HTERT RPE-1 (cell line): ENCODE measurements at regions not wholly inside any gene's neighbourhood (a gene's known extent, or its start where the extent isn't known, plus 50 kb on each side); places are given as distances from the start of the nearest gene placed in this dataset.

ENCODE experiments used
- in situ Hi-C: fragments of 300-500 bp; cut with MboI; formaldehyde crosslinking; loops from 4 replicates; pipeline ENCODE4 v1.14.3; 2020; ENCODE audit warnings: low sequenced_read_pairs

DNA sequence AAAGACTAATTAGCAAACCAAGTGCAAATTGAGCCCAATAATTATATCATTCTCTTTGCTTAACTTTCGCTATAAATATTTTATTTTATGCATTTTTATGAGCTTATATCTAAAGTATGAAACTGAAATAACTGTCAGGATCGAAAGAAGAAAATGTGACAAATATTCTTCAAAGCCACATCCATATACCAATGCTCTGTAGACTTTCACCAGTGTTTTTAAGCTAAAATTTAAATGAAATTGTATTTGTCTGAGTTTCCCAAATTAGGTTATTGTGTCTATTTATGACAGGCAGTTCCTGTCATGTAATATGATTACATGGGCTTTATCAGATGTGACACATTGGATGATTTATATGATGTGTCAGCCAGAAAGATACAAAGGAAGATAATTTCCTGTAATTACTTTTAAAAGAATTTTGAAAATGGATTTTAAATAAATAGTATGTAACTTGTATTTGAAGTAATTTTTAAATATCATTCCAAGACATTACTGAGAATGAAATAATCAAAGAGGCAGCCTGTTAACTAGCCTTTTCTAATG is 317.9 kb upstream of the KLF6 start:
- in situ Hi-C loops = no loop called here

DNA sequence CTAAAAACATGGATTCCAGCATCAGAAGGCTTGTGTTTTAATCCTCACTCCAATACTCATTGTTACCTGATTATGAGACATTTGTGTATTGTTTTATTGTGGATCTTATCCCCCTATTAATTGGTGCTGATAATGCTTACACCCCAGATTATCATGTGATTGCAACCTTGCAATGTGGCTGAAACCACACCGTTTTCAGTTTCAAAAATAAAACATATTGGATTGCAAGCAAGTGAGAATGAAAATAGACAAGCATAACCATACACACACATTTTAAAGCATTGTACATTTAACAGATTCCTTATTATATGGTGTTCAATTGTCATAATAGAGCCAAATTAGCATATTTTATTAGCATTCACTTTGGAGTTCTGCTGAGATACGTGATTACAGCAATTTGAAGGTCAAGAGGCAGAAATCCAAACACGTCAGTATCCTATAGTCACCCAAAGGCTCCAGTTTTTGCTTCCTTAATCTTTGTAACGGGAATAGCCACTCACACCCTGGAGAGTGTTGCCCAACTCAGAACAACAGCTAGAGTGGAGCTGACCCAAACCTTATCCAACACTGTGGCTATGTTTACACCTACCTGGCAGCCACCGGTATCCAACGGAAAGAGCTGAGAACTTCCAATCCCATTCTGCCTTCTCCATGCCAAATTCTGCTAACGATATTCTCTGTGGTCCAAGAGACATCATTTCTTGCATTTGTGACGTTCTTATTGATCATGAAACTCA is 317.1 kb upstream of the KLF6 start:
- in situ Hi-C loops = no loop called here

DNA sequence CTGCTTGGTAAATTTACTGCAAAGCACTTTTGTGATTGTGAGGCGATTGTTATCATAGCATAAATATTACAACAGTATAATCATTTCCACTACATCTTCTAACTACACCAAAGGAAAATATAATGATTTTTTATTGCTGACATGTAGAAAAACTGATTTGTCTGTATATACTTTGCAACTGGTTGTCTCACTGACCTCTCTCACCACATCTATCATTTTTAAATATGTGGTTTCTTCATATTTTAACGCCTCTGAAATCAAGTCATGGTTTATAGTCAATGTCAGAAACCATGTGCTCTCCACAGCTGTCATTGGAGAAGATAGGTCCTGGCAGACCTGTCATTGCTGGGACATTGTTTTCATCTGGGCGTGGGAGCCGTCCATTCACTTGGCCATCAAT is 315.4 kb upstream of the KLF6 start:
- in situ Hi-C loops = no loop called here

GRCh38 chr10:4099202-4099601 is 314.2 kb upstream of the KLF6 start:
- in situ Hi-C loops = no loop called here

DNA sequence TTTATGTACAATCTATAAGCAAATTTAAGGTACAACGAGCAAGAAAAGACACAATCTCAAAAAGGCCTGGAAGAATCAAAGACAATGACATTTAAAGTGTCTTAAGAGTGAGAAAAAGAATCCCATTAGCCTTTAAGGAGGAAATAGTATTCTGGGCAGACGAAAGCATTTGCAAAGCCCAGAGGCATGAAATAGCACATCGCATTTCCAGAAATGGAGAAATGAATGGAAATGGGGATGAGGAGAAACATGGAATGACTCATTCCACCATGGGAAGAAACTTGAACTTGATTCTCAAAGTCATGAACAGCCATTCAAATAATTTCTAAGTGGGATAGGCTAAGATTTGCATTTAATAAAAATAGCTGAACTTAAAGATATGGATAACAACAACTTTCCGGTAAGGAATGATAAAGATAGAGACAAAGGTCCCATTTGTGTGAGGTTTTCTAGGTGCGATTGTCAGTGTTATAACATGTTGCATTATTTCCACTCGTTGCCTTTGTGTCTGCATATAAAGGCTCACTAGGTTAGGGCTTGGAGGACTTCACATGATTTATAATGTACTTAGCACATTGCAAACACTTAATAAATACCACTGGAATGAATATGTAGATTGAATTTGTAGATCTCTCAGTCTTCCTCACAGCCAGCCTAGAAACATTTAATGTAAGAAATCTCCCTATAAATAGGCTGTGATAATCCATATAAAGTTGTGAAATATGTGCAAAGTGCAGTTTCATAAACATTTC is 310.3 kb upstream of the KLF6 start:
- in situ Hi-C loops = no loop called here

DNA sequence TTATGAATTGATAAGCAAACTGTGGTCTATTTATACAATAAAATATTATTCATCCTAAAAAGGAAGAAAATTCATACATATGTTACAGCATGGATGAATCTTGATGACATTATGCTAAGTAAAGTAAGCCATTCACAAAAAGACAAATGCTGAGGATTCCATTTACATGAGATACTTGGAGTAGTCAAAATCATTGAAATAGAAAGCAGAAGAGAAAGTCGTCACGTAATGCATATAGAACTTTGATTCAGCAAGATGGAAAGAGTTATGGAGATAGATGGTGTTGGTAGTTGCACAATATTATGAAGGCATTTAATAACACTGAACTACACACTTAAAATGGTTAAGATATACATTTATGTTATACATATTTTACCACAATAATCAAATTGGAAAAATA is 309.7 kb upstream of the KLF6 start:
- in situ Hi-C loops = no loop called here

DNA sequence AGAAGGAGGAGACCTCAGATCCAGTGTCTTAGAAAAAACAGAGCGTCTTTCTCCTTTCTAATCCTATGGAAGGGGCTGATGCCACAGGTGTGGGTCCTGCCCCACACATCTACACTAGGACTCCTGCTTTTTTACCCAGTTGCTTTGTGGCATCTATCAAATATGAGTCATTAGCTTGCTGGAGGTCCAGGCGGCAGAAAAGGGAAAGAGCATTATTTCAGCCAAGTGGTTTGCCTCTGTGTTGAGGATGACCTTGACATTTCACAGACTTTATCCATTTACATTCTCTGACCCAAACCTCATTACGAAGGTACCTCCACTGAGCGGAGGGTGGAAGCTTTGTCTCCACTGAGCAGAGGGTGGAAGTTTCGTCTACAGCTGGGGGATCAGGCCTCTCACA is 308.4 kb upstream of the KLF6 start:
- in situ Hi-C loops = no loop called here

GRCh38 chr10:4088354-4089066 is 303.5 kb upstream of the KLF6 start:
- in situ Hi-C loops = no loop called here

DNA sequence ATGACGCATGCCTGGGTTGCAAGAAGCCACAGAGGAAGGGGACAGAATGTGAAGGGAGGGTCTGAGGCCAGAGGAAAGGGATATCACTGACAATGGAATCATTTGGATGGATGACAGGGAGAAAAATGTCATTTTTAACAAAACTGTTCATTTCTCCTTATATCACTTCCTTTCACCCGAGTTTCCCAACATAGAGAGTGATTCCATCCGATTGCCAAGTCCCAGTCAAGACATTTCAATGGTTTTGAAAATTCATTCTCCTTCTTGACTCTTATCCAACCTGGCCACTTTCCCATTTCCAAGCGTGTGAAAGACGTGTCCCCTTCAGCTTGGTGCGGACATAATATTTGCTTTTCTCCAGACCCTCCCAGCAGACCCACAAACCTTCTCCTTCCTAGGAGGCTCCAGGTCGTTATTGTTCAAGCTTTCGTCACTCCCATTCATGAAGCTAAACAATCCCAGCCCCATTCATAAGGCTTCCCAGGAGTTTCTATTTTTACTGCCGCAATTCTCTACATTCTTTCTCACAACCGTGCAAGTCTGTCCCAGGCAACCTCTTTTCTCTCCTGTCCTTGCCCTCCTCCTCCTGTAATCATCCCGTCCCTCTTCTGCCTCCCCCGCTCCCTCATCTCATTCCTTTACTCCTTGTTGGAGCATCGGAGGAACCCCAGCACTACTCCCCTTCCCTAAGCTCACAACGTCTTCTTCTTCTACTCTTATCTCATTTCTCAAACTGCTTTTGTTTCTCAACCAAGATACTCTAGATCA is 301.3 kb upstream of the KLF6 start:
- in situ Hi-C loops = no loop called here

DNA sequence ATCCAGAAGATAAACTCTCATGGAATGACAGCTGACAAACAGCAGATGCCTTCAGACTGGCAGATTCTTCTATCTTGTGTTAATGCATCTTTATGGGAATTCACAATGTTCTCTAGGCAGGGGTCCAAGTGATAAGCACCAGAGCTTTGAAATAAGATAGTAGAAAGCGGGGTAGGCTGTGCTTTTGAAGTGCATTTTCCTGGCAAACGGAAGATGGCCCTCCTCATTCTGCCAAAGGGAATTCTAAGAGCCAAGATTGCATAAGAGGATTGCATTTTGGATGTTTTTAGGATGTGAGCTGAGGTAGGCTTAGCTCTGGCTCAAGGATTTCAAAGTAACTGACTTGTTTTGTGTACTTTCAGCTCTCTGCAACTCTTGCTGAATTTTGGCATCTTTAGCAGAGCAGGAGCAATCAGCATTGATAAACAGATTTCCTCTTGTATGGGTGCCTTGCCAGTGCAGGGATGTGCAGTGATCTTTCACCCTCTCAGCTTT is 298.5 kb upstream of the KLF6 start:
- in situ Hi-C loops = no loop called here

- in situ Hi-C loops = no loop called here
Observed at GRCh38 chr10:4082861-4083260, 297.9 kb upstream of the KLF6 start.

GRCh38 chr10:4081685-4082111 is 296.7 kb upstream of the KLF6 start:
- in situ Hi-C loops = no loop called here

- in situ Hi-C loops = no loop called here
Observed at GRCh38 chr10:4080225-4080805, 295.3 kb upstream of the KLF6 start.

- in situ Hi-C loops = no loop called here
Observed at GRCh38 chr10:4079803-4080202, 294.8 kb upstream of the KLF6 start.

GRCh38 chr10:4077804-4078203 is 292.8 kb upstream of the KLF6 start:
- in situ Hi-C loops = no loop called here

- in situ Hi-C loops = no loop called here
Observed at GRCh38 chr10:4076983-4077382, 292.0 kb upstream of the KLF6 start.

GRCh38 chr10:4075443-4075842 is 290.4 kb upstream of the KLF6 start:
- in situ Hi-C loops = no loop called here

DNA sequence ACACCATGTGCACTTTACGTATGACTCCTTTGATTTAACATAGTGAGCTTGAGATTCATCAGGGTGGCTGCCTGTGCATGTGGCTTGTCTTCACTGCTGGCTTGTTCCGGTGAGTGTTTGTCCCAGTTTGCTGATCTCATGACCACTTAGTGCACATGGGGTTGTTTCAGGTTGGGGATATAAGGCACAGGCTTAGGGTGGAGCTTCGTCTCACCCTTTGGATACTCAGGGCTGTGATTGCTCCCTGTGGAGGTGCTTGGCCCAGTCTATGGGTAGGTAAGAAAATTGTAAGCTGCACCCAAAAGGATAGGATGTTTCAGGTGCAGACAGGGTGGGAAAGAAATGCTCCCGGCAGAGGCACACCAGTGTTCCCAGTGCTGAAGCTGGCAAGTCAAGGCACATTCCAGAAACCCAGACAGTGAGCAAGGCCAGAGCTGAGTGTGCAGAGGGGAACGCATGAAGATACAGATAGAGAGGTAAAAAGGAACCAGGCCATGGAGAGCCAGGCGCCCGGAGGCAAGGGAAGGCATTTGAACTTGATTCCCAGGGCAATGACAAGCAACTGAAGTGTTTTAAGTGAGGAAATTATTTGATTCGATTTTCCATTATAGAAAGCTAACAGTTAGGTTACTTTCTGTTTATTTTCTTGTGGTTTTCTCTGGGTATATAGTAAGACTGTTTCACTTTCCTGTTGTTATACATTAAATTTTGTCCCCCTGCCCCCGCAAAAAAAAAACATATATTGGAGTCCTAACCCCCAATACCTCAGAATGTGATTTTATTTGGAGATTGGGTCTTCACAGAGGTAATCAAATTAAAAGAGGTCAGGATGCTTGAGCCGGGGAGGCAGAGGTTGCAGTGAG is 289.8 kb upstream of the KLF6 start:
- in situ Hi-C loops = no loop called here

GRCh38 chr10:4073912-4074311 is 288.9 kb upstream of the KLF6 start:
- in situ Hi-C loops = no loop called here
